SK-N-SH (cell line): ENCODE measurements at regions not wholly inside any gene's neighbourhood (a gene's known extent, or its start where the extent isn't known, plus 50 kb on each side); places are given as distances from the start of the nearest gene placed in this dataset.
"Not testable (repeated sequence)": the region's sequence is repeated elsewhere in the genome, so short reads cannot be mapped to it uniquely, and the experiment has no call there.

Experiments used
- CTCF ChIP-seq: fragments of 200-600 bp; sonication (generic); IDR thresholded peaks from 2 replicates; pipeline ENCODE4 v1.6.1; 2017; ENCODE audit warnings: antibody characterized with exemption, mild to moderate bottlenecking, moderate library complexity
- ELF1 ChIP-seq: IDR thresholded peaks from 2 replicates; pipeline ENCODE4 v1.4.0; 2012
- FOXM1 ChIP-seq: IDR thresholded peaks from 2 replicates; pipeline ENCODE4 v1.4.0; 2012; ENCODE audit warnings: low read depth, mild to moderate bottlenecking
- GABPA ChIP-seq: IDR thresholded peaks from 2 replicates; pipeline ENCODE4 v1.4.0; 2012; ENCODE audit warnings: low read depth, mild to moderate bottlenecking
- IRF3 ChIP-seq: fragments of 150-350 bp; IDR thresholded peaks from 2 replicates; pipeline ENCODE4 v1.6.1; 2016; ENCODE audit warnings: mild to moderate bottlenecking, low read depth, low read length
- JUND ChIP-seq: IDR thresholded peaks from 2 replicates; pipeline ENCODE4 v1.4.0; 2012
- RAD21 ChIP-seq: IDR thresholded peaks from 2 replicates; pipeline ENCODE4 v1.6.1; 2012; ENCODE audit warnings: mild to moderate bottlenecking, low read length
- RFX5 ChIP-seq: IDR thresholded peaks from 2 replicates; pipeline ENCODE4 v1.6.1; 2012; ENCODE audit warnings: mild to moderate bottlenecking, improper control_type of control experiment, low read length
- SMC3 ChIP-seq: IDR thresholded peaks from 2 replicates; pipeline ENCODE4 v1.6.1; 2012; ENCODE audit warnings: low read depth, low read length, improper control_type of control experiment
- TEAD4 ChIP-seq: IDR thresholded peaks from 2 replicates; pipeline ENCODE4 v1.4.0; 2012; ENCODE audit warnings: mild to moderate bottlenecking, borderline replicate concordance; ENCODE audit not compliant: insufficient read depth
- USF1 ChIP-seq: IDR thresholded peaks from 2 replicates; pipeline ENCODE4 v1.4.0; 2012; ENCODE audit warnings: low read depth, borderline replicate concordance
- YY1 ChIP-seq: IDR thresholded peaks from 2 replicates; pipeline ENCODE4 v1.4.0; 2012; ENCODE audit warnings: low read depth, mild to moderate bottlenecking
- TF ChIP-seq, protein P1 (sequence below): IDR thresholded peaks from 2 replicates; pipeline ENCODE4 v1.4.0; 2012; ENCODE audit warnings: low read depth, borderline replicate concordance

- not testable (repeated sequence) for TF ChIP-seq YY1, GABPA, IRF3, CTCF, TEAD4, SMC3, ELF1, USF1, JUND, RFX5, FOXM1, RAD21
- TF ChIP-seq, protein P1, sequence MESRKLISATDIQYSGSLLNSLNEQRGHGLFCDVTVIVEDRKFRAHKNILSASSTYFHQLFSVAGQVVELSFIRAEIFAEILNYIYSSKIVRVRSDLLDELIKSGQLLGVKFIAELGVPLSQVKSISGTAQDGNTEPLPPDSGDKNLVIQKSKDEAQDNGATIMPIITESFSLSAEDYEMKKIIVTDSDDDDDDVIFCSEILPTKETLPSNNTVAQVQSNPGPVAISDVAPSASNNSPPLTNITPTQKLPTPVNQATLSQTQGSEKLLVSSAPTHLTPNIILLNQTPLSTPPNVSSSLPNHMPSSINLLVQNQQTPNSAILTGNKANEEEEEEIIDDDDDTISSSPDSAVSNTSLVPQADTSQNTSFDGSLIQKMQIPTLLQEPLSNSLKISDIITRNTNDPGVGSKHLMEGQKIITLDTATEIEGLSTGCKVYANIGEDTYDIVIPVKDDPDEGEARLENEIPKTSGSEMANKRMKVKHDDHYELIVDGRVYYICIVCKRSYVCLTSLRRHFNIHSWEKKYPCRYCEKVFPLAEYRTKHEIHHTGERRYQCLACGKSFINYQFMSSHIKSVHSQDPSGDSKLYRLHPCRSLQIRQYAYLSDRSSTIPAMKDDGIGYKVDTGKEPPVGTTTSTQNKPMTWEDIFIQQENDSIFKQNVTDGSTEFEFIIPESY = not testable (repeated sequence)
Measured at GRCh38 chr1:196004388-196004787, 603.9 kb downstream of the KCNT2 start.
